ENCODE measurements at regions not wholly inside any gene's neighbourhood (a gene's known extent, or its start where the extent isn't known, plus 50 kb on each side); places are given as distances from the start of the nearest gene placed in this dataset.

DNA sequence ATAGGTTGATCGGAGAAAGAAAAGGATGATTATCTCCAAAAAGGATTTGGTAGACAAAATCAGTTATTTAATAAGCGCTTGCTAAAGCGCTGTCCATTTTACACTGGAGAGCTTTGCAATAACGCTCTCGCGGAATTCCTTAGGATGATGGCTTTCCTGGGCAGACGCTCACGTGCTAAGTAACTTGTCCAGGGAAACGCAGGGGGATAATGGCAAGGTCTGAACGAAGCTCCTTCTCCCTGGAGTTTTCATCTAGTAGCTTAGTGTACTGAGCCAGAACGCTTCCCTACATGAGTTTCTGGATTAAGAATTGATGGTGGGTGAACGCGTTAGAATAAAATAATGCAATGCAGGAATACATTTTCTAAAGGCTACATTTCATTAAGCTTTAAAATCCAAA, 739.5 kb upstream of the SALL3 start:
- no peak for TF ChIP-seq POLR2A (IDR thresholded peaks at IDR 0.05)
- TF ChIP-seq, protein P1, sequence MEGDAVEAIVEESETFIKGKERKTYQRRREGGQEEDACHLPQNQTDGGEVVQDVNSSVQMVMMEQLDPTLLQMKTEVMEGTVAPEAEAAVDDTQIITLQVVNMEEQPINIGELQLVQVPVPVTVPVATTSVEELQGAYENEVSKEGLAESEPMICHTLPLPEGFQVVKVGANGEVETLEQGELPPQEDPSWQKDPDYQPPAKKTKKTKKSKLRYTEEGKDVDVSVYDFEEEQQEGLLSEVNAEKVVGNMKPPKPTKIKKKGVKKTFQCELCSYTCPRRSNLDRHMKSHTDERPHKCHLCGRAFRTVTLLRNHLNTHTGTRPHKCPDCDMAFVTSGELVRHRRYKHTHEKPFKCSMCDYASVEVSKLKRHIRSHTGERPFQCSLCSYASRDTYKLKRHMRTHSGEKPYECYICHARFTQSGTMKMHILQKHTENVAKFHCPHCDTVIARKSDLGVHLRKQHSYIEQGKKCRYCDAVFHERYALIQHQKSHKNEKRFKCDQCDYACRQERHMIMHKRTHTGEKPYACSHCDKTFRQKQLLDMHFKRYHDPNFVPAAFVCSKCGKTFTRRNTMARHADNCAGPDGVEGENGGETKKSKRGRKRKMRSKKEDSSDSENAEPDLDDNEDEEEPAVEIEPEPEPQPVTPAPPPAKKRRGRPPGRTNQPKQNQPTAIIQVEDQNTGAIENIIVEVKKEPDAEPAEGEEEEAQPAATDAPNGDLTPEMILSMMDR (IDR thresholded peaks at IDR 0.05 in 8 of 11, conservative IDR thresholded peaks at IDR 0.05 in 3 of 11): no peak

Data from spleen (tissue), 7 donors.